ENCODE measurements at regions not wholly inside any gene's neighbourhood (a gene's known extent, or its start where the extent isn't known, plus 50 kb on each side); places are given as distances from the start of the nearest gene placed in this dataset.
"Not testable (repeated sequence)": the region's sequence is repeated elsewhere in the genome, so short reads cannot be mapped to it uniquely, and the experiment has no call there.

GRCh38 chr12:42733911-42734310, 144.4 kb upstream of the PRICKLE1 start:
- Histone ChIP-seq H3K36me3 (ENCODE audit: control insufficient read depth in 1 of 2, insufficient read depth in 2 of 2, low read length in 1 of 2) (no peaks in the 10 kb centered on the region), H3K4me3 (ENCODE audit: low read length in 2 of 2) (no peak overlapping the region), H3K4me1 (ENCODE audit: control insufficient read depth in 1 of 2, insufficient read depth in 2 of 2, low read length in 2 of 2) (peaks cover 0 to 4% of the 10 kb centered on the region in 2 donors), H3K27ac (ENCODE audit: low read depth in 1 of 2, low read length in 2 of 2) (no peak overlapping the region), H3K27me3 (ENCODE audit: control insufficient read depth in 1 of 2, insufficient read depth in 2 of 2, low read length in 1 of 2) (no peaks in the 10 kb centered on the region), H3K9me3 (ENCODE audit: control insufficient read depth, low read length) (no peaks in the 10 kb centered on the region)
- DNase-seq (no peak), ATAC-seq (ENCODE audit: low FRiP score) (no peak)
- intact Hi-C loops (cut with DNase I), result no loop called here
- 61 to 63% methylated on average over 3 of the region's 3 CpGs for WGBS, 2 donors

GRCh38 chr12:42732908-42733411, 143.4 kb upstream of the PRICKLE1 start:
- DNase-seq, result no peak
- H3K27ac ChIP-seq (ENCODE audit: low read depth in 1 of 2, low read length in 2 of 2), result no peak overlapping the region
- H3K4me3 ChIP-seq (ENCODE audit: low read length in 2 of 2), result no peak overlapping the region
- H3K27me3 ChIP-seq (ENCODE audit: control insufficient read depth in 1 of 2, insufficient read depth in 2 of 2, low read length in 1 of 2), result no peaks in the 10 kb centered on the region
- peaks cover 0 to 4% of the 10 kb centered on the region in 2 donors for H3K4me1 ChIP-seq (ENCODE audit: control insufficient read depth in 1 of 2, insufficient read depth in 2 of 2, low read length in 2 of 2)
- no peaks in the 10 kb centered on the region for H3K36me3 ChIP-seq (ENCODE audit: control insufficient read depth in 1 of 2, insufficient read depth in 2 of 2, low read length in 1 of 2)
- H3K9me3 ChIP-seq (ENCODE audit: control insufficient read depth, low read length), result no peaks in the 10 kb centered on the region
- ATAC-seq (ENCODE audit: low FRiP score), result no peak
- 89 to 92% methylated on average over 3 of the region's 3 CpGs for WGBS, 2 donors
- intact Hi-C loops (cut with DNase I), result no loop called here

GRCh38 chr12:42730291-42730690, 140.7 kb upstream of the PRICKLE1 start:
- intact Hi-C loops (cut with DNase I), result no loop called here
- WGBS, 2 donors, result 53 to 57% methylated on average over 4 of the region's 4 CpGs
- Histone ChIP-seq H3K27ac (ENCODE audit: low read depth in 1 of 2, low read length in 2 of 2) (no peak overlapping the region), H3K9me3 (ENCODE audit: control insufficient read depth, low read length) (no peaks in the 10 kb centered on the region), H3K4me1 (ENCODE audit: control insufficient read depth in 1 of 2, insufficient read depth in 2 of 2, low read length in 2 of 2) (no peaks in the 10 kb centered on the region), H3K36me3 (ENCODE audit: control insufficient read depth in 1 of 2, insufficient read depth in 2 of 2, low read length in 1 of 2) (no peaks in the 10 kb centered on the region), H3K27me3 (ENCODE audit: control insufficient read depth in 1 of 2, insufficient read depth in 2 of 2, low read length in 1 of 2) (no peaks in the 10 kb centered on the region), H3K4me3 (ENCODE audit: low read length in 2 of 2) (no peak overlapping the region)
- ATAC-seq (ENCODE audit: low FRiP score), result no peak
- no peak for DNase-seq

- WGBS, 2 donors, result 46 to 47% methylated on average over 3 of the region's 3 CpGs
- no peaks in the 10 kb centered on the region for H3K4me1 ChIP-seq (ENCODE audit: control insufficient read depth in 1 of 2, insufficient read depth in 2 of 2, low read length in 2 of 2)
- DNase-seq, result no peak
- no peak for ATAC-seq (ENCODE audit: low FRiP score)
- H3K36me3 ChIP-seq (ENCODE audit: control insufficient read depth in 1 of 2, insufficient read depth in 2 of 2, low read length in 1 of 2), result no peaks in the 10 kb centered on the region
- no peak overlapping the region for H3K4me3 ChIP-seq (ENCODE audit: low read length in 2 of 2)
- H3K27me3 ChIP-seq (ENCODE audit: control insufficient read depth in 1 of 2, insufficient read depth in 2 of 2, low read length in 1 of 2), result no peaks in the 10 kb centered on the region
- intact Hi-C loops (cut with DNase I), result no loop called here
- no peak overlapping the region for H3K27ac ChIP-seq (ENCODE audit: low read depth in 1 of 2, low read length in 2 of 2)
- H3K9me3 ChIP-seq (ENCODE audit: control insufficient read depth, low read length), result no peaks in the 10 kb centered on the region
These were observed 140.0 kb upstream of the PRICKLE1 start for GRCh38 chr12:42729535-42729900.

- ATAC-seq (ENCODE audit: low FRiP score) (no peak), DNase-seq (no peak)
- H3K4me3 ChIP-seq (ENCODE audit: low read length in 2 of 2), result no peak overlapping the region
These were observed 139.4 kb upstream of the PRICKLE1 start for GRCh38 chr12:42728770-42729534.

GRCh38 chr12:42728287-42728686, 138.7 kb upstream of the PRICKLE1 start:
- DNase-seq (no peak), ATAC-seq (ENCODE audit: low FRiP score) (no peak)
- intact Hi-C loops (cut with DNase I), result no loop called here
- 87 to 89% methylated on average over 2 of the region's 2 CpGs for WGBS, 2 donors
- no peaks in the 10 kb centered on the region for H3K9me3 ChIP-seq (ENCODE audit: control insufficient read depth, low read length)
- no peak overlapping the region for H3K27ac ChIP-seq (ENCODE audit: low read depth in 1 of 2, low read length in 2 of 2)
- H3K4me3 ChIP-seq (ENCODE audit: low read length in 2 of 2), result no peak overlapping the region
- H3K4me1 ChIP-seq (ENCODE audit: control insufficient read depth in 1 of 2, insufficient read depth in 2 of 2, low read length in 2 of 2), result no peaks in the 10 kb centered on the region
- no peaks in the 10 kb centered on the region for H3K27me3 ChIP-seq (ENCODE audit: control insufficient read depth in 1 of 2, insufficient read depth in 2 of 2, low read length in 1 of 2)
- no peaks in the 10 kb centered on the region for H3K36me3 ChIP-seq (ENCODE audit: control insufficient read depth in 1 of 2, insufficient read depth in 2 of 2, low read length in 1 of 2)

More at GRCh38 chr12:42728770-42729534, 139.4 kb upstream of the PRICKLE1 start:
- Histone ChIP-seq H3K36me3 (ENCODE audit: control insufficient read depth in 1 of 2, insufficient read depth in 2 of 2, low read length in 1 of 2) (no peaks in the 10 kb centered on the region), H3K27me3 (ENCODE audit: control insufficient read depth in 1 of 2, insufficient read depth in 2 of 2, low read length in 1 of 2) (no peaks in the 10 kb centered on the region), H3K9me3 (ENCODE audit: control insufficient read depth, low read length) (no peaks in the 10 kb centered on the region), H3K27ac (ENCODE audit: low read depth in 1 of 2, low read length in 2 of 2) (no peak overlapping the region), H3K4me1 (ENCODE audit: control insufficient read depth in 1 of 2, insufficient read depth in 2 of 2, low read length in 2 of 2) (no peaks in the 10 kb centered on the region)
- 73 to 75% methylated on average over 9 of the region's 9 CpGs for WGBS, 2 donors
- intact Hi-C loops (cut with DNase I), result no loop called here

- 67 to 69% methylated on average over 3 of the region's 3 CpGs for WGBS, 2 donors
- H3K27ac ChIP-seq (ENCODE audit: low read depth in 1 of 2, low read length in 2 of 2), result no peak overlapping the region
- H3K9me3 ChIP-seq (ENCODE audit: control insufficient read depth, low read length), result no peaks in the 10 kb centered on the region
- ATAC-seq (ENCODE audit: low FRiP score), result no peak
- H3K36me3 ChIP-seq (ENCODE audit: control insufficient read depth in 1 of 2, insufficient read depth in 2 of 2, low read length in 1 of 2), result no peaks in the 10 kb centered on the region
- intact Hi-C loops (cut with DNase I), result no loop called here
- no peaks in the 10 kb centered on the region for H3K27me3 ChIP-seq (ENCODE audit: control insufficient read depth in 1 of 2, insufficient read depth in 2 of 2, low read length in 1 of 2)
- no peaks in the 10 kb centered on the region for H3K4me1 ChIP-seq (ENCODE audit: control insufficient read depth in 1 of 2, insufficient read depth in 2 of 2, low read length in 2 of 2)
- no peak for DNase-seq
- H3K4me3 ChIP-seq (ENCODE audit: low read length in 2 of 2), result no peak overlapping the region
These were observed 136.3 kb upstream of the PRICKLE1 start for GRCh38 chr12:42725809-42726208.

GRCh38 chr12:42716491-42716891, 126.9 kb upstream of the PRICKLE1 start:
- Histone ChIP-seq H3K9me3 (ENCODE audit: control insufficient read depth, low read length) (peaks cover 3% of the 10 kb centered on the region), H3K4me1 (ENCODE audit: control insufficient read depth in 1 of 2, insufficient read depth in 2 of 2, low read length in 2 of 2) (no peaks in the 10 kb centered on the region), H3K4me3 (ENCODE audit: low read length in 2 of 2) (no peak overlapping the region), H3K27ac (ENCODE audit: low read depth in 1 of 2, low read length in 2 of 2) (no peak overlapping the region), H3K36me3 (ENCODE audit: control insufficient read depth in 1 of 2, insufficient read depth in 2 of 2, low read length in 1 of 2) (no peaks in the 10 kb centered on the region), H3K27me3 (ENCODE audit: control insufficient read depth in 1 of 2, insufficient read depth in 2 of 2, low read length in 1 of 2) (no peaks in the 10 kb centered on the region)
- ATAC-seq (ENCODE audit: low FRiP score) (peak; percentile 48), DNase-seq (no peak)
- intact Hi-C loops (cut with DNase I), result no loop called here
- WGBS, 2 donors, result 74 to 76% methylated on average over 5 of the region's 5 CpGs

- H3K27ac ChIP-seq (ENCODE audit: low read depth in 1 of 2, low read length in 2 of 2); H3K9me3 ChIP-seq (ENCODE audit: control insufficient read depth, low read length); ATAC-seq (ENCODE audit: low FRiP score); H3K4me1 ChIP-seq (ENCODE audit: control insufficient read depth in 1 of 2, insufficient read depth in 2 of 2, low read length in 2 of 2); H3K27me3 ChIP-seq (ENCODE audit: control insufficient read depth in 1 of 2, insufficient read depth in 2 of 2, low read length in 1 of 2); DNase-seq; H3K36me3 ChIP-seq (ENCODE audit: control insufficient read depth in 1 of 2, insufficient read depth in 2 of 2, low read length in 1 of 2); H3K4me3 ChIP-seq (ENCODE audit: low read length in 2 of 2); intact Hi-C loops (cut with DNase I): not testable (repeated sequence)
- WGBS, 2 donors, result 92 to 95% methylated on average over 3 of the region's 3 CpGs
These were observed 124.0 kb upstream of the PRICKLE1 start for GRCh38 chr12:42713566-42713965.
